ENCODE measurements at regions not wholly inside any gene's neighbourhood (a gene's known extent, or its start where the extent isn't known, plus 50 kb on each side); places are given as distances from the start of the nearest gene placed in this dataset.

GRCh38 chr5:171678646-171679045, 107.0 kb upstream of the SMIM23 start:
- TF ChIP-seq CTCF (IDR thresholded peaks at IDR 0.05) (no peak), POLR2A (IDR thresholded peaks at IDR 0.05) (no peak)

Data from body of pancreas (tissue), 4 donors.